GM21529 (cell line): ENCODE measurements at regions not wholly inside any gene's neighbourhood (a gene's known extent, or its start where the extent isn't known, plus 50 kb on each side); places are given as distances from the start of the nearest gene placed in this dataset.

Source experiments
- ATAC-seq: cut with Tn5 transposase; IDR thresholded peaks from one replicate; pipeline ENCODE4 v1.9.1; 2021; ENCODE audit not compliant: unreplicated experiment

DNA sequence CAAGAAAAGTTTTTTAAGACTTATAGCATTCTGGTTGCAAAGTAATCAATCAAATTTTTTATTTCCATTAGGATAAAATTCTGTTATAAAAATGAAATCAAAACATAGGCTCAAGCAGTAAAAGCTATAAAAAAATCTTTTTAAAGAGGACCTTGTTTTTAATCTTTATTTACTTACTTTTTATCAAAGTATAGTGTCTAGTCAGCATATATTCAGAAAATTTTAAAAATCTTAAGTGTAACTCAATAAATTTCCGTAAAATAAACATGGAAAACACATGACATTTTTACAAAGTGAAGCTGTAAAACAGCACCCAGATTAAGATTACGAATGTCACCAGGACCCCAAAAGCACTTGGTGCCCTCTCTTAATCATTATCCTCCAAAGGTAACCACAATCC lies 302.4 kb downstream of the TMEM161B start:
- ATAC-seq = no peak

DNA sequence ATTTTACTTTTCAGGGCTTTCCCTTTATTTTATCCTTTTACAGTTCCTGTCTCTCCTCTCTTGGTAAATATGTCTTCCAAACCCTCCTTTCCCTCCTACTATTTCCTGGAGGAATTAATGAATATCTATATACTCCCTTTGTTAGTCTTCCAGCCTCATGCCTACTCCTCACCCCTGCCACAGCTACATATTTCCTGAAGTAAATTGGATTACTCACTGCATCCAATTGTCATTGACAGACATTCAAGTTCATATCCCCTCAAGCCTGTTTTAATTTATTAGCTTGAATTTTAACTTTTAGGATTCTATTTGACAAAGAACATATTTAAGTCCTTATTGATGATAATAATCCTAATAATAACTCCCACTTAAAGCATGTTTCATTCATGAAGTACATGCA lies 314.5 kb downstream of the TMEM161B start:
- ATAC-seq = no peak

DNA sequence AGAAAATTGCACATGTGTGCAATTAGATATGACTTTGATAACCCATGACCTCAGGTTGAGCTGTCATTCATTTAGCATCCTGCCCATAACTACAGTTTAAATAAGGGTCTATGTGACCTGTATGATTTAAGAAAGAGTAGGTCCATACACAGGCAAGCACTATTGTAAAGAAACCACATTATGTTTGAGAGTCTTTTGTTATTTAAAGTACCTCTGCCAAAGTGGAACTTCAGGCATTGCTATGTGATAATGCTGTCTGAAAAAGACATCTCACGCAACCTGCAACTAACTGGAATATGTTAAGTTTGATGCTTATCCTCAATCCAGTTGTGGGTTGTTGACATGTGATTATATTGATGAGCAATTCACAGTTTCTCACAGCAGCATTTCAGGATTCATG lies 317.0 kb downstream of the TMEM161B start:
- no peak for ATAC-seq

DNA sequence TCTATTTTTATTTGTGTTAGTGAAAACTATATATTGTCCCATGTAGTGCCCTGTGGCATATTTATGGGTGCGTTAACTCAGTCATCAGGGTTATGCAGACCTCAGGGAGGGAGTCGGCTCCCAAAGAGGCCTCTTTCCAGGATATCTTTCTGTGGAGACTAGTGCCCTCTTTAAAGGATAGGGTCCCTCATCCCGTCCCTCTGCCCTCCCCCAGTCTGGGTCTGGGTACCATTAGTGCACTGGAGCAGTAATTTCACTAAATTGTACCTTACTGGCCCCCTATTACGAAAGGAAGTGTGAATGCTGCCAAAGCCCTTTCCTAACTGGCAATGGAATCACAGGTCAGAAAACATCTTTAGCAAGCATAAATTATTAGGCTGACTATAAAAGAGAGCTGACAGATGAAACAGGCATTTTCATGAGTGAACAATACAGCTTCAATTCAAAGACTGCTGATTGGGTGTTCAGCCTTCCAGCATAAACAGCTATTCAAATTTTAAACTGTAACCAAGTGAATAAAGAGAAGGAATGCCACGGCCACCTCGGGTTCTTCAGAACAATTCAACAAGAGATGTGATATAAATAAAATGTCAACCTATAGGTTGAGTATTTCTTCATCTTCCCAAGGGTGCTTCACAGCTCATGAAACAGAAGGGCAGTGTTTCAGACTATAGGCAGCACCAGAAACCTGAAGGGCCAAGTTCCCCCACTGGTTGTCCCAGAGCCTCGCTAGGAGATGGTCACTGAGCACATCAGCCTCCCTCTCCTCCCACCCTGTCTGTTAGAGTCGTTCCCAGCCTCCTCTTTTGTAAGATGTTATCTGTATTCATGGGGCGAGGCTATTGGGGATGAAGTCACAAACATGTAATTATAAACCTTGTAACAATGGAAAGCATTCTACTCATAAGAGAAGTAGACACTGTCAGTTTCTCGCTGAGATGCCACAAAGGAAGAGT lies 318.7 kb downstream of the TMEM161B start:
- no peak for ATAC-seq

DNA sequence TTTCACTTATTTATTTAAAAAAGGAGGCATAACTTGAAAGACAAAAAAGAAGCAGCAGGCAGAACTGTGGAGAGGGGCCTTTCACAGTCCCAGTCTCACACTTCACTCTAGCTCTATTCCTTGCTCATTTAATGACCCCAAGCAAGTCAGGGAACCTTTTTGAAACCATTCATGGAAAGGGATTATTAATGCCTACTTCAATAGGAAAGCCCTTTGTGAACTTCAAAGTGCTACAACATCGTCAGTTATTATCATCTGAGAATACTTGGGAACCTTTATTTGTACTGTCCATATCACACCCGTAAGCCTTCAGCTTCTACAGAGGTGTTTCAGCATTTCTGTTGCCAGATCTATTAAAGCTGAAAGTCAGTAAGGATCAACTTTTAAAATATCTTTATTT lies 320.2 kb downstream of the TMEM161B start:
- no peak for ATAC-seq

DNA sequence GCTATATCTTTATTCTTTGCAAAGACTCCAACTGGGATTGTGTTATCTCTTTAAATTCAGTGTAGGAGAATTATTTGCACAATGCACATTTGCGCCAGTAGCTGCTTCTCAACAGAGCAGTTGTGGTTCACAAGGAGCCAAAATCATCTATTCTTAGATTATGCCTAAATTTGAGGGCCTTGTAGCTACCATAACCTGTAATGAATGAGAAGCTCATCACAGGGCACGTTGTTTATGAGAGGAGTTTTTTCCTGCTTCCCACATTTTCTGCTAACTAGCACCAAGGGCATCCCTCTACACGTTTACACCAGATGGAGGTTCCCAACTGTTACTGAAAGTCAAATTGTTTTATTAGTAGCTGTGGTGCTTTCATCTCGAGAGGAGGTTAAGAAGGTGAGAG lies 322.4 kb downstream of the TMEM161B start:
- ATAC-seq = no peak

DNA sequence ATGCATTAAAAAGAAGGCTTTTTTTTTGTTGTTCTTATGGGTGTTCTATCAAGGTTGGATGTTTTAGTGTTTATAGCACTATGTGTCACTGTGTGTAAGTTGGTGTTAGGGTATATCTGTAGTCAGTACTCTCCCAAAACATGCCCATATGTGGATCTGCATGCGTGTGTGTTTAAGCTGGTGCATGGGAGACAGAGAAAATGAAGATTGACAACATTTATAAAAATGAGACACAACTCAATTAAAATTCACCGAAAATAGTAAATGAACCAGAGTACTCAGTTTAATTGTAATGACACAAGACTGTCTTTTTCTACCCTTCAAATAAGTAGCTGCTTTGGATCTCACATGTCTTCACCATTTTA lies 323.4 kb downstream of the TMEM161B start:
- no peak for ATAC-seq

DNA sequence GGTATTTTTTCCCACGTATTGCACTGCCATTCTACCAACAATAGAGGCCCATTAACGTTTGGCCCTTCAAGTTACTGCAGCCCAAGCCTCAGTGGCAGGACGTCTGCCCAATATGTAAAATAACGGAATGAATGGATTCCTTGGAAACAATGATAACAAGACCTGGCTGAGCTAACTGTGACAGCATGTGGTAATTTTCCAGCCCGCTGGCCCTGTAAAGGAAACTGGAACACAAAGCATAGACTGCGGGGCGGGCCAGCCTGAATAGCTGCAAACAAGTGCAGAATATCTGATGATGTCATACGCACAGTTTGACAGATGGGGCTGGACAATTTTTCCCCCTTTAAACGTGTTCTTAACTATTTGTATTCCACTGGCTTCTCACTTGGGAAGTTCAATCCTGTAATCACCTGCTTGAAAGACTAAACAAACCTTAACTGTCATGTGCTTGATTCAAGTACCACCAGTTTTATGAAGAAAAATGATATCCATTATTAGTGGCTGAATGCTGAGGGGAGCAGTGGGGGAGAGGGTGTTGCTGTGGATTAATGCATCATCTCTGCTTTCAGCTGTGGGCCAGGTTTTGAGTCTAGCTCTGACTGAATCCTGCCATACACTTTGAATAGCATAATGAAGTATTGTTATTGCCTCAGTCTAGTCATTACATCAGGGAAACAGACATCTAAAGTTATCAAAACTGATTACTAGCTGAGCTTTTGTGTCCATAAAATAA lies 323.9 kb downstream of the TMEM161B start:
- no peak for ATAC-seq

DNA sequence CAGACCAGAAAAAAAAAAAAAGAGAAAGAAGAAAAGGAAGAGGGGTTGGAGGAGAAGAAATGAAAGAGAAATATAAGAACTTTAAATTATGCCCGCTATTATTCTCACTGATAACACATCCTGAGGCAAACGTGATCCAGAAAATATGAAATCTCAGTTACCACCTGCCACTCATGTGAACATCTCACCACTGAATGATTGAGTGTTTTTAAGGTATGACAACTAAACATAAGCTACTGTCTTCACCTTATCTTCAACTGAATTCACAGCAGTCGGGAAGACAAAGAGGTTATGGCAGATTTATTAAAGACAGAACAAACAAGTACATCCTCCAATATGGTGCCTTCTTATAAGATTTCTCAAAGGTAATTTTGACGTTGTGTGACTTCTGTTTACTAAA lies 327.9 kb downstream of the TMEM161B start:
- ATAC-seq = no peak

DNA sequence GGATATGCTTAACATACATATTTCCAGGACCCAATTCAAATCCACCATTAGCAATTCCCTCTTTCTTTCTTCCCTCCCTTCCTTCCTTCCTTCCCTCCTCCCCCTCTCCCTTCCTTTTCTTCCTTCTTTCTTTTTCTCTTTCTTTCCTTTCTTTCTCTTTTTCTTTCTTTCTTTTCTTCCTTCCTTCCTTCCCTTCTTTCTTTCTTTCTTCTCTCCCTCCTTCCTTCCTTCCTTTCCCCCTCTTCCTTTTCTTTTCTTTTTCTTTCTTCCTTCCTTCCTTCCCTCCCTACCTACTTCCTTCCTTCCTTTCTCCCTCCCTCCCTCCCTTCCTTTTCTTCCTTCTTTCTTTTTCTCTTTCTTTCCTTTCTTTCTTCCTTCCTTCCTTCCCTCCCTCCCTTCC lies 332.0 kb downstream of the TMEM161B start:
- no peak for ATAC-seq

DNA sequence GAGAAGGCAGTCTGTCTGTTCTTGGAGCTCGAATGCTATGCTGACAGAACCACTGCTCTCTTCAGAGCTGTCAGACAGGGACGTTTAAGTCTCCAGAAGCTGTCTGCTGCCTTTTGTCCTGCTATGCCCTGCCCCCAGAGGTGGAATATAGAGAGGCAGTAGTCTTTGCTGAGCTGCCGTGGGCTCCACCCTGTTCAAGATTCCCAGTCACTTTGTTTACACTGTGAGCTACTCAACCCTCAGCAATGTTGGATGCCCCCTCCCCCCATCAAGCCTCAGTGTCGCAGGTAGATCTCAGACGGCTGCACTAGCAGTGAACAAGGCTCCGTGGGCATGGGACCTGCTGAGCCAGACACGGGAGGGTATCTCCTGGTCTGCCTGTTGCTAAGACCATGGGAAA lies 344.2 kb downstream of the TMEM161B start:
- no peak for ATAC-seq

DNA sequence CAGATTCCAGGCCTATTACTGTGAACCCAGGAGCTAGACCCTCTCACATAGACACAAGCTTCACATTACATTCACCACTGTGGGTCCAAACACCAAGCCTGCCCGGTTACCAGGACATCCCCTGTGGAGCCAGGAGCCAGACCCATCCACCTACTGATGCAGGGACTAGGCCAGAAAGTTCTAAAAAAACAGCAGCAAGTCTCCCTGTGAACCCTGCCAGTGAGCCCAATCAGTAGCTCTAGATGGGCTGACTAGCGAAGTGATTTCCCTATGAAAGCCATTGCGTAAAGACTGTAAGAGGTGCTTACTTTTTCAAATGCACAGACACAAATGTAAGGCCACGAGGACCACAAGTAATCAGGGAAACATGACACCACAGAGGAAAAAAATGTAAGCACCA lies 352.3 kb downstream of the TMEM161B start:
- no peak for ATAC-seq

DNA sequence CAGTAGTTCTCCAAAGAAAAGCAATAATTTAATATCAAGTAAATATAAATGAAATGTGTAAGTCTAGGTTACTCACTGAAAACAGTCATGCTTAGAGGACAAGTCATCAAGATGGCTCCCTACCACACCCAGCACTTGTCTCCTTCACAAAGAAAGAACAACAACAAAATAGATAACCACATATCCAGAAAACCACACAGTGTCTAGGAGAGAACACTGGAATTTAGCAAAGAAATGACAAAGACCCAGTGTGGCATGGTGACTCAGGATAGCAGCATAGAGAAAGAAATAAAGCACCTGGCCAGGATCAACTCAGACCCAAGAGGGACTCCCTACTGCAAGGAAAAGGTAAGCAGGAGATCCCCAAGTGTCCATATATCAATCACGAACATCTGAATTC lies 356.2 kb downstream of the TMEM161B start:
- no peak for ATAC-seq

DNA sequence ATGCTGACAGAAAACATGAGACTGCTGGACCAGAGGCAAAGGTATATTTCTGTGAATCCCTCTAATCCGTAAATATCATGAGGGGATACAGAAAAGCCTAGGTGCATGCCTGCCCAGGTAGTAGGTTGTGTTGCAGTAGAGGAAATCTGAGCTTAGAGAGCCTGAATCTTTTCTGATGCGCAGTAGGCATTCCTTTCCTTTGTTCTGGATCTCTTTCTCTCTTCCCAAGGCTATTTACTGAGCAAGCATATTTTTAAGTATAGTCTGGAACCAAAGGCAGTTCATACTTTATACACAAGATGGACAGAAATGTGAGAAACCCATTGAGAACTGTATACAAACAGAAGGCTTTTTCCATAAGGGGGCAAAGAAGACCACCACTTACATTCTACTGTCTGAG lies 359.3 kb downstream of the TMEM161B start:
- no peak for ATAC-seq

DNA sequence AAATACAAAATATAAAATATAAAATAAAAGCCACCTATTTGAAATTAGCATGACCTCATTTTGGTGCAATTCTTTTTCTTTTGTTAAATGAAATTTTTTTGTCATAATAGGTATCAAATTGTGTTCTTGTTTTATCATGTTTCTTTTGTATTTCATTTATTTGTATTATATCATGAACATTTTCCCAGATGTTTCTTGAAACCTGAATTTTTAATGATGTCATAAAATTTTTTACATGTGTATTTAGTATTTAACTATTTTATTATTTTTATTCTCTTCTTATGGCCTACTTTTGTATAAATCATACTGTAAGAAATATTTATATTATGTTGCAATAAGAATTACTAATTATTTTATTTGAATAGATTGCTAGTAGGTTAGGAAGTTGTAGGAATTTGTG lies 361.7 kb downstream of the TMEM161B start:
- ATAC-seq = no peak

DNA sequence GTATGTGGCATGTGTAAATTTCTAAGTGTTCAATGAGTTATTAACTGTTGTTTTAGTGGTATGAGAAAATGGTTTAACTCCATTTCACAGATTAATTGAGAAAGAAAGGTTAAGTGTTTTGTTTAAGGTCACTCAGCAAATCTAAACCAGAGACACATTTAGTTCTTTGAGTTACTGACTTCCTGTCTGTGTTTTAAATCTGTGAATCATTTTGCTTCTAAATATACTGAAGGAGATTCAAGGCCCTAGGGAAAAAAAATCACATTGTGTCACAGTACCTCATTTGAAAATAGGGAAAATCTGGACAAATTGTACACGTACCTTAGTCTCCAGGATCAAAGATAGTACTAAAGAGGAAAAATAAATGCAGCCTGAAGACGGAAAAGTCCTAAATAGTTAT lies 368.2 kb downstream of the TMEM161B start:
- ATAC-seq = no peak

DNA sequence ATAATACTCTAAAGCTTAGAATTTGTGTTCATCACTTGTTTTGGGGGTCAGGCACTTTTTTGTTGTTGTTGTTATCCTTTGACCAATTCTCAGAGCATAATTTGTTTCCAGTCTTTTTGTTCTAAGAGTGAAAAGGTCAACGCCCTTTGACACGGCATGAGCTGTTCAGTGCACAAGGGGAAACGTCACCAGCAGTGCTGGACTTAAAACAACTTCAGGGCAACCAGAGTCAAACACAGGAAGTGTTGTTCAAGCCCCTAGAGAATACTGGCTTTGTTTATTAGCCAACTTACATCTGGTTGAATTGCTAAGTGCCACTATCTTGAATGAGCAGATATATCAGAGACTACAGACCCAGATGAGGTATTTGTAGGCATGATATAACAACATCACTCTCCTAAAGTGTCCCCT lies 368.9 kb downstream of the TMEM161B start:
- no peak for ATAC-seq

DNA sequence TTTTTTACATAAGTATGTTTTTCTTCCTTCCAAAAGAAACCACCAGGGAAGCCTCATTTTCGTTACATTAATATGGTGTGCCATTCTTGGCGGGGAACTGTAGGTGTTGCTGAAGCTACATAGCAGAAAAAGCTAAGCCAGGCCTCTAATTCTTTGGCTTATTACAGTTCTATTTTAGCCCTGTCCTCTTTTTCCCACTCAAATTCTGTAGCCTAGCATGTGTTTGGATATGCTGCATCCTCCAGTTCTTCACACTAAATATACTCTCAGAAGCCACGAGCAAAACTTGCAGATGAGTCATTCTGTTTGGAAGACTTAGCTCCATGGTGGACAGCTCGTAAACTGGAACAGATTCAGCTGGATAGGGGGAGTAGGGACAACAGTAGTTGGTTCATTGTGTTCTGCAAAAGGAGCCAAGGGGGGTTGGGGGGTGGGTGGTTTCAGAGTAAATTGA lies 369.4 kb downstream of the TMEM161B start:
- ATAC-seq = no peak

DNA sequence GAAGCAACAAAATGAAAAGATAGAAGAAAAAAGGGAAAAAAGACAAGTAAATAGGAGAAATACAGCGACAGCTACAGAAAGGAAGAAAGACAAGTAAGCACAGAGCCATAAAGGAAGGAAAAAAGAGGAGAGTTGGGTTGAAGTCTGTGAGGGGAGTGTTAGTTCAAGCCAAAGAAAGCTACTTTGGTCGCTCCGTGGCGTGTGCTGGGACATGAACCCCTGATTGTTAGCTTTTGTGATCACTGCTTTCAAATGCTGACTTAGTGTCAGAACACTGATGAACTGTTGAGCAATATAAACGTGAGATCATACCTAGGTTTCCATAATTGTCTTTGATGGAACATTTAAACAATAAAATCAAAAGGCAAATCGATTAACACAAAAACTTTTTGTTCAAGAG lies 370.1 kb downstream of the TMEM161B start:
- ATAC-seq = no peak

DNA sequence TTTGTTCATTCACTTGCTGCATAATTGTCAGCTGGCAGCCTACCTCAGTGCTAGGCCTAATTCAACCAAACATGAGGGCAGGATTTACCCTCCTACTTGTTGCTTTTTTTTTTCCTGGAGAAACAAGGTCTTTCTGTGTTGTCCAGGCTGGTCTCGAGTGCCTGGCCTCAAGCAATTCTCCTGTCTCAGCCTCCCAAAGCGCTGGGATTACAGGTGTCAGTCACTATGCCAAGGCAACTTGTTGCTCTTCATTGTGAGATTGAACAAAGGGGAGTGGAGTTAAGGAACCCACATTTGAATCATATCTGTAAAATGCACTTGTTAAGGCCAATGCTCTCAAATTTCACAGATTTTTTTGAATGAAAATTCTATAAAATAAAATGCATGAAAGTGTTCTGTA lies 380.5 kb downstream of the TMEM161B start:
- ATAC-seq = no peak

DNA sequence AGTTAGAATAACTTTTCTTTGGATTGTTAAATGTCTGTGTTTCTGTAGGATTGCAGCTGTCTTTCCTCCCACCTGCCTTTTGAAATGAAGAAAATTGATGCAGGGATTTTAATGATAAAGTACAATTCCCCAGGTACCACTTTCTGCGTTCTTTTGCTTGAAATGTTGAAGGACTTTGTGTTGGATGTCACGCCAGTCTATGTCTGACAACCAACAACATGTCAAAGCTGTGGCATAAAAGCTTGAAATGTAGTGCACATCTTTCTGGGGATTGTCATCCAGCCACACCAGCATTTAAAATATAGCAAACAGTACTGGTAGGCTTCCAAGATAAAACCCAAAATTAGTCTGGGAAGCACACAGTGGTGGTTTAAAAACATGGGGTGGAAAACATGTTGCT lies 381.4 kb downstream of the TMEM161B start:
- ATAC-seq = no peak

DNA sequence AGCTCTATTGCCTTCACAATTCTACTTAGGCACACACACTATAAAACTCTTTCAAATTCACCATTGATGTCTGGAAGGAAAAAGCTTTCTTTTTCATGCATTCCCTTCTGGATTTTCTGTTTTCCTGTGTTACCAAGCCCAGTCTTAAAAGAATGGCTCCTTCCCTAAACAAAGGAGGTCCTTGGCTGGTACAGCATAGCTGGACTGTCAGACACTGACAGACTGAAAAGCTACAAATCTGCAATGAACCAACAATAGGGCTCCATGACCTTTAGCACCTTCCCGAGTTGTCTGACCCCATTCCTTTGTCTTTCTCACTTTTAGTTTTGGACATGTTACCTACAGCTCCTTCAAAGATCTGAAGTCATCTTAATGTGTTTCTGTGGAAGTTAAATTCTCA lies 382.5 kb downstream of the TMEM161B start:
- no peak for ATAC-seq
